ENCODE measurements at regions not wholly inside any gene's neighbourhood (a gene's known extent, or its start where the extent isn't known, plus 50 kb on each side); places are given as distances from the start of the nearest gene placed in this dataset.
A peak's percentile ranks its signal among the peaks of the same experiment; 100 is the strongest.

DNA sequence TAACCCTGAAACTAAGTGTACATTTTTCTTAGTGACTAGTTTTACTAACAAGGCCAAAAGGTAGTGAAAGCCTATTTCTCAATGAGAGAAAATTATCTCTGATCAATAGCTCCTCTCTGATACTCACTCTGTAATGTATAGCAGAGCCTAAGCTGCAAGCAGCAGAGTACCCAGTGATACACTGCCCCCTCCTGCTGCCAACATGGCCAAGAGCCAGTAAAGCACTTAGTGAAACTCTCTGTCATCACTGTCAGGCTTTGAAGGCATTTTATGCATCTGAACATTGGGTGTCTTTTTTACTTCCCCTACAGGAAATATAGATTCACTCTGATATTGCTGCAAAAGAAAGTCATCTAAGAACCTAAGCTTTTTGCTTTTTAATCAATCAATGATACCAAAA, 784.1 kb upstream of the CDH7 start:
- Histone ChIP-seq H3K79me2 (ENCODE audit: low read length) (no peaks in the 10 kb centered on the region), H3K9me2 (replicated peaks; ENCODE audit: insufficient read depth, low read length) (no peaks in the 10 kb centered on the region), H3K9me3 (replicated peaks; ENCODE audit: insufficient read depth, low read length) (no peaks in the 10 kb centered on the region), H3K27me3 (replicated peaks; ENCODE audit: insufficient read depth, low read length) (no peaks in the 10 kb centered on the region), H3K36me3 (replicated peaks; ENCODE audit: insufficient read depth, low read length) (no peaks in the 10 kb centered on the region), H3K9ac (ENCODE audit: low read length) (no peak overlapping the region), H4K20me1 (ENCODE audit: insufficient read depth, low read length) (no peaks in the 10 kb centered on the region), H3K4me1 (ENCODE audit: low read length) (no peaks in the 10 kb centered on the region), H3K4me2 (ENCODE audit: low read depth, low read length) (no peak overlapping the region), H2AFZ (ENCODE audit: low read length) (no peak overlapping the region), H3K27ac (ENCODE audit: low read length) (no peak overlapping the region), H3K4me3 (ENCODE audit: low read length) (no peak overlapping the region), H3F3A (ENCODE audit: insufficient read depth, low read length) (no peaks in the 10 kb centered on the region)
- DNase-seq: peak; percentile 16
- TF ChIP-seq EZH2 (optimal IDR thresholded peaks at IDR 0.05; ENCODE audit: low read depth, low read length): no peak
- TF ChIP-seq, protein P1, sequence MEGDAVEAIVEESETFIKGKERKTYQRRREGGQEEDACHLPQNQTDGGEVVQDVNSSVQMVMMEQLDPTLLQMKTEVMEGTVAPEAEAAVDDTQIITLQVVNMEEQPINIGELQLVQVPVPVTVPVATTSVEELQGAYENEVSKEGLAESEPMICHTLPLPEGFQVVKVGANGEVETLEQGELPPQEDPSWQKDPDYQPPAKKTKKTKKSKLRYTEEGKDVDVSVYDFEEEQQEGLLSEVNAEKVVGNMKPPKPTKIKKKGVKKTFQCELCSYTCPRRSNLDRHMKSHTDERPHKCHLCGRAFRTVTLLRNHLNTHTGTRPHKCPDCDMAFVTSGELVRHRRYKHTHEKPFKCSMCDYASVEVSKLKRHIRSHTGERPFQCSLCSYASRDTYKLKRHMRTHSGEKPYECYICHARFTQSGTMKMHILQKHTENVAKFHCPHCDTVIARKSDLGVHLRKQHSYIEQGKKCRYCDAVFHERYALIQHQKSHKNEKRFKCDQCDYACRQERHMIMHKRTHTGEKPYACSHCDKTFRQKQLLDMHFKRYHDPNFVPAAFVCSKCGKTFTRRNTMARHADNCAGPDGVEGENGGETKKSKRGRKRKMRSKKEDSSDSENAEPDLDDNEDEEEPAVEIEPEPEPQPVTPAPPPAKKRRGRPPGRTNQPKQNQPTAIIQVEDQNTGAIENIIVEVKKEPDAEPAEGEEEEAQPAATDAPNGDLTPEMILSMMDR (IDR thresholded peaks at IDR 0.05; ENCODE audit: low read length): 0 out of 2 replicates have a peak, but pooled peaks have one; percentile 8

DNA sequence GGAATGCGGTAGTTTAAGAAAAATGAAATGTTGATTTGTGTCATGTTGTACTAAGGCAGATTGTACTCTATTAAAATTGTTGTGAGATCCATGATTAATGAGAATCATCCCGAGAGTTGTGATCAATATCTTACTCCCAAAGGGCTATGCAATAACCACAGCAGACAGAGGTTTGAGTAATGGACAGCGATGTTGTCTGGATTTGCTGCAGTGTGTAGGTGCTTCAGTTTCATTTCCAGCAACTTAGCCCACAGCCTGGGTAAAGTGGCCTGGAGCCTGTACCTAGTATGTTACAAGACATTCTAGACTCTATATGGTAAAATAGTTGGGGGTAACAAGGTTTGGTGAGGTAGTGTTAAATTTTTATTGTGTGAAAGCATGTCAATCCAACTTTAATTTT, 794.3 kb upstream of the CDH7 start:
- no peak overlapping the region for H3K9ac ChIP-seq (ENCODE audit: low read length)
- H3K27ac ChIP-seq (ENCODE audit: low read length): no peak overlapping the region
- DNase-seq: no peak
- H3K27me3 ChIP-seq (replicated peaks; ENCODE audit: insufficient read depth, low read length): no peaks in the 10 kb centered on the region
- H3K36me3 ChIP-seq (replicated peaks; ENCODE audit: insufficient read depth, low read length): no peaks in the 10 kb centered on the region
- H3F3A ChIP-seq (ENCODE audit: insufficient read depth, low read length): no peaks in the 10 kb centered on the region
- no peak overlapping the region for H2AFZ ChIP-seq (ENCODE audit: low read length)
- H3K9me2 ChIP-seq (replicated peaks; ENCODE audit: insufficient read depth, low read length): no peaks in the 10 kb centered on the region
- no peaks in the 10 kb centered on the region for H4K20me1 ChIP-seq (ENCODE audit: insufficient read depth, low read length)
- no peak overlapping the region for H3K4me3 ChIP-seq (ENCODE audit: low read length)
- no peak overlapping the region for H3K4me2 ChIP-seq (ENCODE audit: low read depth, low read length)
- no peaks in the 10 kb centered on the region for H3K79me2 ChIP-seq (ENCODE audit: low read length)
- TF ChIP-seq EZH2phosphoT487 (IDR thresholded peaks at IDR 0.05; ENCODE audit: low read length) (no peak), EZH2 (optimal IDR thresholded peaks at IDR 0.05; ENCODE audit: low read depth, low read length) (no peak)
- TF ChIP-seq, protein P1 (IDR thresholded peaks at IDR 0.05; ENCODE audit: low read length): no peak
- no peaks in the 10 kb centered on the region for H3K9me3 ChIP-seq (replicated peaks; ENCODE audit: insufficient read depth, low read length)
- no peaks in the 10 kb centered on the region for H3K4me1 ChIP-seq (ENCODE audit: low read length)

DNA sequence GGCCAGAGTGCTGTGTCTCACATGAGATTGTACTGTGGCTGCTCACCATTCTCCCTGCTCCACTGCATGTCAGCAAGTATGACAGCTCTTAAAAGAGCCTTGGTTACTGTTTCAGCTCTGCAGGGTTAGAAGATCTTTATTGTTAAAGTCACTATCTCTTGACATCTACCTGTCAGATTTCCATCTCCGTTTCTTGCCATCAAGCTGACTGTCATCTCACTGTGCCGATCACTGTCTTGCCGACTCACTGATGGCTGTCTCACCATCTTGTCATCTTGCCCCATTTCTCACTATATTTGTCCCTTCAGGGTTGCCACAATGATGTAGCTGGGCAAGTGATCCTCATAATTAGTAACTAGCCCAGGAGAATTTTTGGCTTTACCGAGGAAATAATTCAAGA, 800.9 kb upstream of the CDH7 start:
- H3K36me3 ChIP-seq (replicated peaks; ENCODE audit: insufficient read depth, low read length): no peaks in the 10 kb centered on the region
- no peak overlapping the region for H3K27ac ChIP-seq (ENCODE audit: low read length)
- H3K4me3 ChIP-seq (ENCODE audit: low read length): no peak overlapping the region
- TF ChIP-seq, protein P1 (IDR thresholded peaks at IDR 0.05; ENCODE audit: low read length): no peak
- TF ChIP-seq EZH2phosphoT487 (IDR thresholded peaks at IDR 0.05; ENCODE audit: low read length) (no peak), EZH2 (optimal IDR thresholded peaks at IDR 0.05; ENCODE audit: low read depth, low read length) (no peak)
- no peaks in the 10 kb centered on the region for H3K4me1 ChIP-seq (ENCODE audit: low read length)
- H3K9me2 ChIP-seq (replicated peaks; ENCODE audit: insufficient read depth, low read length): no peaks in the 10 kb centered on the region
- no peaks in the 10 kb centered on the region for H3K27me3 ChIP-seq (replicated peaks; ENCODE audit: insufficient read depth, low read length)
- no peak overlapping the region for H3K4me2 ChIP-seq (ENCODE audit: low read depth, low read length)
- H3K79me2 ChIP-seq (ENCODE audit: low read length): no peaks in the 10 kb centered on the region
- H3K9ac ChIP-seq (ENCODE audit: low read length): no peak overlapping the region
- no peaks in the 10 kb centered on the region for H3F3A ChIP-seq (ENCODE audit: insufficient read depth, low read length)
- H4K20me1 ChIP-seq (ENCODE audit: insufficient read depth, low read length): no peaks in the 10 kb centered on the region
- H2AFZ ChIP-seq (ENCODE audit: low read length): no peak overlapping the region
- DNase-seq: no peak
- no peaks in the 10 kb centered on the region for H3K9me3 ChIP-seq (replicated peaks; ENCODE audit: insufficient read depth, low read length)

Measured in MM.1S (cell line).